ENCODE measurements at regions not wholly inside any gene's neighbourhood (a gene's known extent, or its start where the extent isn't known, plus 50 kb on each side); places are given as distances from the start of the nearest gene placed in this dataset.

- Histone ChIP-seq H3K9me3 (ENCODE audit: insufficient read depth, low read length) (no peaks in the 10 kb centered on the region), H3K4me3 (ENCODE audit: insufficient read length, low read depth) (no peak overlapping the region), H3K36me3 (ENCODE audit: insufficient read depth, insufficient read length, low read length) (peaks cover 4% of the 10 kb centered on the region), H3K4me1 (ENCODE audit: insufficient read depth, insufficient read length) (peaks cover 5% of the 10 kb centered on the region), H3K27me3 (ENCODE audit: insufficient read depth, insufficient read length) (peaks cover 15% of the 10 kb centered on the region), H3K9ac (ENCODE audit: insufficient read length, low read depth) (no peak overlapping the region)
- TF ChIP-seq SUZ12 (IDR thresholded peaks at IDR 0.05; ENCODE audit: extremely low read depth, insufficient read depth, insufficient read length): no peak
- TF ChIP-seq ZNF274 (IDR thresholded peaks at IDR 0.05; ENCODE audit: low read depth, low read length): no peak
- no peak for TF ChIP-seq YY1 (IDR thresholded peaks at IDR 0.05; ENCODE audit: insufficient read depth, insufficient read length)
- no peak for DNase-seq (ENCODE audit: low read depth, low spot score)
Measured at GRCh38 chr1:65062339-65062738, 85.7 kb upstream of the AK4 start.

GRCh38 chr1:65063025-65063424, 85.0 kb upstream of the AK4 start:
- Histone ChIP-seq H3K36me3 (ENCODE audit: insufficient read depth, insufficient read length, low read length) (peaks cover 4% of the 10 kb centered on the region), H3K9ac (ENCODE audit: insufficient read length, low read depth) (no peak overlapping the region), H3K27me3 (ENCODE audit: insufficient read depth, insufficient read length) (peaks cover 19% of the 10 kb centered on the region), H3K4me1 (ENCODE audit: insufficient read depth, insufficient read length) (peaks cover 5% of the 10 kb centered on the region), H3K9me3 (ENCODE audit: insufficient read depth, low read length) (no peaks in the 10 kb centered on the region), H3K4me3 (ENCODE audit: insufficient read length, low read depth) (no peak overlapping the region)
- no peak for TF ChIP-seq YY1 (IDR thresholded peaks at IDR 0.05; ENCODE audit: insufficient read depth, insufficient read length)
- TF ChIP-seq ZNF274 (IDR thresholded peaks at IDR 0.05; ENCODE audit: low read depth, low read length): no peak
- no peak for TF ChIP-seq SUZ12 (IDR thresholded peaks at IDR 0.05; ENCODE audit: extremely low read depth, insufficient read depth, insufficient read length)
- no peak for DNase-seq (ENCODE audit: low read depth, low spot score)

- Histone ChIP-seq H3K36me3 (ENCODE audit: insufficient read depth, insufficient read length, low read length) (no peaks in the 10 kb centered on the region), H3K9me3 (ENCODE audit: insufficient read depth, low read length) (no peaks in the 10 kb centered on the region), H3K27me3 (ENCODE audit: insufficient read depth, insufficient read length) (peaks cover 39% of the 10 kb centered on the region), H3K4me1 (ENCODE audit: insufficient read depth, insufficient read length) (peaks cover 5% of the 10 kb centered on the region), H3K9ac (ENCODE audit: insufficient read length, low read depth) (no peak overlapping the region), H3K4me3 (ENCODE audit: insufficient read length, low read depth) (no peak overlapping the region)
- no peak for TF ChIP-seq ZNF274 (IDR thresholded peaks at IDR 0.05; ENCODE audit: low read depth, low read length)
- TF ChIP-seq SUZ12 (IDR thresholded peaks at IDR 0.05; ENCODE audit: extremely low read depth, insufficient read depth, insufficient read length): no peak
- no peak for TF ChIP-seq YY1 (IDR thresholded peaks at IDR 0.05; ENCODE audit: insufficient read depth, insufficient read length)
- no peak for DNase-seq (ENCODE audit: low read depth, low spot score)
Measured at GRCh38 chr1:65064981-65065380, 83.0 kb upstream of the AK4 start.

- DNase-seq (ENCODE audit: low read depth, low spot score): no peak
- Histone ChIP-seq H3K36me3 (ENCODE audit: insufficient read depth, insufficient read length, low read length) (no peaks in the 10 kb centered on the region), H3K4me3 (ENCODE audit: insufficient read length, low read depth) (peak overlapping the region; percentile 74), H3K27me3 (ENCODE audit: insufficient read depth, insufficient read length) (peaks cover 47% of the 10 kb centered on the region), H3K9ac (ENCODE audit: insufficient read length, low read depth) (peak overlapping the region; percentile 84), H3K9me3 (ENCODE audit: insufficient read depth, low read length) (no peaks in the 10 kb centered on the region), H3K4me1 (ENCODE audit: insufficient read depth, insufficient read length) (peaks cover 5% of the 10 kb centered on the region)
- TF ChIP-seq ZNF274 (IDR thresholded peaks at IDR 0.05; ENCODE audit: low read depth, low read length) (no peak), SUZ12 (IDR thresholded peaks at IDR 0.05; ENCODE audit: extremely low read depth, insufficient read depth, insufficient read length) (no peak), YY1 (IDR thresholded peaks at IDR 0.05; ENCODE audit: insufficient read depth, insufficient read length) (no peak)
Measured at GRCh38 chr1:65065524-65066418, 82.2 kb upstream of the AK4 start.

GRCh38 chr1:65066419-65066765, 81.6 kb upstream of the AK4 start:
- peak overlapping the region; percentile 84 for H3K9ac ChIP-seq (ENCODE audit: insufficient read length, low read depth)
- DNase-seq (ENCODE audit: low read depth, low spot score): no peak
- H3K4me1 ChIP-seq (ENCODE audit: insufficient read depth, insufficient read length): peaks cover 5% of the 10 kb centered on the region
- TF ChIP-seq YY1 (IDR thresholded peaks at IDR 0.05; ENCODE audit: insufficient read depth, insufficient read length): no peak
- TF ChIP-seq ZNF274 (IDR thresholded peaks at IDR 0.05; ENCODE audit: low read depth, low read length): no peak
- TF ChIP-seq SUZ12 (IDR thresholded peaks at IDR 0.05; ENCODE audit: extremely low read depth, insufficient read depth, insufficient read length): no peak
- H3K36me3 ChIP-seq (ENCODE audit: insufficient read depth, insufficient read length, low read length): no peaks in the 10 kb centered on the region
- peak overlapping the region; percentile 74 for H3K4me3 ChIP-seq (ENCODE audit: insufficient read length, low read depth)
- no peaks in the 10 kb centered on the region for H3K9me3 ChIP-seq (ENCODE audit: insufficient read depth, low read length)
- H3K27me3 ChIP-seq (ENCODE audit: insufficient read depth, insufficient read length): peaks cover 49% of the 10 kb centered on the region

- Histone ChIP-seq H3K27me3 (ENCODE audit: insufficient read depth, insufficient read length) (peaks cover 49% of the 10 kb centered on the region), H3K4me3 (ENCODE audit: insufficient read length, low read depth) (peak overlapping the region; percentile 74), H3K4me1 (ENCODE audit: insufficient read depth, insufficient read length) (peaks cover 5% of the 10 kb centered on the region), H3K9me3 (ENCODE audit: insufficient read depth, low read length) (no peaks in the 10 kb centered on the region), H3K36me3 (ENCODE audit: insufficient read depth, insufficient read length, low read length) (no peaks in the 10 kb centered on the region), H3K9ac (ENCODE audit: insufficient read length, low read depth) (peak overlapping the region; percentile 84)
- DNase-seq (ENCODE audit: low read depth, low spot score): no peak
- no peak for TF ChIP-seq ZNF274 (IDR thresholded peaks at IDR 0.05; ENCODE audit: low read depth, low read length)
Measured at GRCh38 chr1:65066766-65067490, 81.1 kb upstream of the AK4 start.

DNA sequence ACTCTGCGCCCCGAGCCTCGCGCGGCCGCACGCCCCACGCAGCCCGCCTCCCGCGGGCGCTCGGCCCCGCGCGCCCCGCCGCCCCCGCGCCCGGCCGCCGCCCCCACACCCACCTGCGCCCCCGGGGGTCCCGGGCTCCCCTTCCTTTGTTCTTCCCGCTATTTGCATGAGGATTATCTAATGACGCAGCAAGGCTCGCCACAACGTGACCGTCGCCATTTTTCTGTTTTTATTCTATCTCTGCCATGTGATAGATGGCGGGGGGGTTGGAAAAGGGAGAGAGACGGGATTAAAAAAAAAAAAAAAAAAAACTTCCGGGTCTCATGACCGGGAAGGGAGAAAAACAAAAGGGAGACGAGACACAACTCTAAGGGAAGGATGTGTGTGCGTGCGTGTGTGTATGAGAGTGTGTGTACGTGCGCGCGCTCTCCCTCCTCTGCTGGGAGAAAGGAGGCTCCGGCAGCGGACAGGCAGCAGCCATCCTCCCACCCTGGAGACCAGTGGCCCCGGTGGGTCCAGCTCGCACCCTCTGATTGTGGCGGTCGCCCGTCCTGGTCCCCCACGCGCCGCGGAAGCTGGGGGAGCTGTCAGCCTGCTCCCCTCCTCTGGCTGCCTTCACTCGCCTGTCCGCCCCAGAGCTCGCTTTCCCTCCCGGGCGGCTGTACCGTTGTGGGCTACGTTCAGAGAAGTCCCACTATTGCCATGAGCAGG, 80.4 kb upstream of the AK4 start:
- DNase-seq (ENCODE audit: low read depth, low spot score): peak; percentile 80
- no peaks in the 10 kb centered on the region for H3K36me3 ChIP-seq (ENCODE audit: insufficient read depth, insufficient read length, low read length)
- peaks cover 5% of the 10 kb centered on the region for H3K4me1 ChIP-seq (ENCODE audit: insufficient read depth, insufficient read length)
- peaks cover 49% of the 10 kb centered on the region for H3K27me3 ChIP-seq (ENCODE audit: insufficient read depth, insufficient read length)
- TF ChIP-seq YY1 (IDR thresholded peaks at IDR 0.05; ENCODE audit: insufficient read depth, insufficient read length): no peak
- no peak for TF ChIP-seq SUZ12 (IDR thresholded peaks at IDR 0.05; ENCODE audit: extremely low read depth, insufficient read depth, insufficient read length)
- TF ChIP-seq ZNF274 (IDR thresholded peaks at IDR 0.05; ENCODE audit: low read depth, low read length): no peak
- no peaks in the 10 kb centered on the region for H3K9me3 ChIP-seq (ENCODE audit: insufficient read depth, low read length)
- peak overlapping the region; percentile 87 for H3K9ac ChIP-seq (ENCODE audit: insufficient read length, low read depth)
- peak overlapping the region; percentile 74 for H3K4me3 ChIP-seq (ENCODE audit: insufficient read length, low read depth)

All from NT2/D1 (cell line).